ENCODE measurements at regions not wholly inside any gene's neighbourhood (a gene's known extent, or its start where the extent isn't known, plus 50 kb on each side); places are given as distances from the start of the nearest gene placed in this dataset.

GRCh38 chr10:78688230-78688900 is 380.4 kb upstream of the ZMIZ1 start:
- TF ChIP-seq FOXM1 (IDR thresholded peaks at IDR 0.05; ENCODE audit: borderline replicate concordance, low read depth): no peak
- TF ChIP-seq EP300 (IDR thresholded peaks at IDR 0.05; ENCODE audit: borderline replicate concordance): no peak
- no peak for TF ChIP-seq RAD21 (IDR thresholded peaks at IDR 0.05; ENCODE audit: low read depth)
- peak; percentile 52 for TF ChIP-seq TEAD4 (IDR thresholded peaks at IDR 0.05)
- no peak for TF ChIP-seq CREB1 (IDR thresholded peaks at IDR 0.05; ENCODE audit: low read depth)

Data from Ishikawa (cell line).